ENCODE measurements at regions not wholly inside any gene's neighbourhood (a gene's known extent, or its start where the extent isn't known, plus 50 kb on each side); places are given as distances from the start of the nearest gene placed in this dataset.

GRCh38 chr11:86191874-86192273 lies 52.7 kb upstream of the EED start:
- no peaks in the 10 kb centered on the region for H3K36me3 ChIP-seq (ENCODE audit: control insufficient read depth in 2 of 2, extremely low read depth in 1 of 2, insufficient read depth in 2 of 2, low read length in 2 of 2)
- dilution Hi-C loops (cut with MboI; ENCODE audit: extremely low pct_ligation_motif_present, low sequenced_read_pairs), result no loop called here
- no peaks in the 10 kb centered on the region for H3K27me3 ChIP-seq (ENCODE audit: control insufficient read depth in 2 of 2, insufficient read depth in 2 of 2, low read length in 2 of 2)
- no peaks in the 10 kb centered on the region for H4K20me1 ChIP-seq (replicated peaks; ENCODE audit: control insufficient read depth, extremely low read depth, insufficient read depth, low read length)
- no peak overlapping the region for H3K9ac ChIP-seq (replicated peaks; ENCODE audit: extremely low read depth, insufficient read depth, low read length)
- no peak overlapping the region for H3K27ac ChIP-seq (ENCODE audit: insufficient read depth, low read depth, low read length)
- no peak overlapping the region for H2AFZ ChIP-seq (ENCODE audit: low read depth, low read length)
- no peak overlapping the region for H3K4me3 ChIP-seq (replicated peaks in 1 of 3; ENCODE audit: insufficient read depth in 1 of 3, low read depth in 1 of 3, low read length in 3 of 3)
- DNase-seq (ENCODE audit: low read depth, low spot score) (no peak), FAIRE-seq (no peak)
- intact Hi-C loops (cut with micrococcal nuclease), result no loop called here
- no TSS peak for BruUV-seq (replicated peaks)
- H3K4me2 ChIP-seq (ENCODE audit: insufficient read depth, low read length), result no peak overlapping the region
- TF ChIP-seq CTCF (IDR thresholded peaks at IDR 0.05; ENCODE audit: extremely low read depth in 1 of 2, insufficient read depth in 1 of 2, low read depth in 1 of 2, low read length in 2 of 2), result no peak
- TF ChIP-seq POLR2A (IDR thresholded peaks at IDR 0.05; ENCODE audit: low read depth, low read length), result no peak
- no peak for TF ChIP-seq GATA2 (IDR thresholded peaks at IDR 0.05; ENCODE audit: insufficient read depth, insufficient read length, low read depth, low read length)
- TF ChIP-seq MAX (IDR thresholded peaks at IDR 0.05; ENCODE audit: insufficient read depth, insufficient read length), result no peak
- TF ChIP-seq EZH2 (IDR thresholded peaks at IDR 0.05; ENCODE audit: borderline replicate concordance, low read depth, low read length, severe bottlenecking), result no peak
- TF ChIP-seq POLR2AphosphoS5 (IDR thresholded peaks at IDR 0.05; ENCODE audit: insufficient read depth, low read depth, low read length), result no peak
- no peak for TF ChIP-seq JUN (IDR thresholded peaks at IDR 0.05; ENCODE audit: borderline replicate concordance, insufficient read depth, insufficient read length, low read depth)
- TF ChIP-seq FOS (IDR thresholded peaks at IDR 0.05; ENCODE audit: borderline replicate concordance, insufficient read depth, low read length), result no peak
- TF ChIP-seq MYC (IDR thresholded peaks at IDR 0.05; ENCODE audit: low read depth, low read length), result no peak
- POLR2A ChIA-PET, result no interaction called here
- no peaks in the 10 kb centered on the region for H3K79me2 ChIP-seq (ENCODE audit: control insufficient read depth, insufficient read depth, low read length)
- CTCF ChIA-PET, result interaction anchor here (3.3 to 12.0 kb wide), 2 partner anchors 124 to 150 kb away, joined by 90 to 213 read pairs; partner anchors contain the start of gene PICALM
- no peaks in the 10 kb centered on the region for H3K9me1 ChIP-seq (replicated peaks; ENCODE audit: control insufficient read depth, extremely low read depth, insufficient read depth, low read length)
- H3K4me1 ChIP-seq (ENCODE audit: control insufficient read depth, extremely low read depth, insufficient read depth, low read length), result peaks cover 10% of the 10 kb centered on the region
- H3K9me3 ChIP-seq (replicated peaks; ENCODE audit: control insufficient read depth, insufficient read depth, low read length), result no peaks in the 10 kb centered on the region

Data from endothelial cell of umbilical vein (primary cell).